DMS79 treated with DMSO at 0.1 percent for 48 hours (cell line): ENCODE measurements at regions not wholly inside any gene's neighbourhood (a gene's known extent, or its start where the extent isn't known, plus 50 kb on each side); places are given as distances from the start of the nearest gene placed in this dataset.

Source experiments
- DNase-seq: peaks from one replicate; lab custom pipeline; 2025; lab: John Stamatoyannopoulos, UW

DNA sequence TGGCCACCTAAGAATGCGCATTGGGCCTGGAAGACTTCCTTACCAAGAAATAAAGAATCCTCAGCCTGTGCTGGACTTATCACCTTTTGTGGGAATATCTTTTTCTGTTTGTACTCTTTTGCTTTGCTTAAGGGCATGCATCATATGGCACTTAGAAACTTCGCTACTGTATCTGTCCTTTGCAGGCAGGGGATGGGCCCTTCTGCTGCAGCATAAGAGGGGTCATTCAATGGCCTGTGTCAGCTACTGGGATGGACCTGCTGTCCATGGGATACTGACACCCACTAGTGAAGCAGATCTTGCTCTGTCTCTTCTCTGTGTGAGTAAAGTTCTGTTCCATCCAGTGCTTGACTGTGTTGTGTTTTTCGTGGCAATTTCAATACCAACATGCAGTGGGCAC is 239.0 kb upstream of the JUN start:
- DNase-seq = no peak

DNA sequence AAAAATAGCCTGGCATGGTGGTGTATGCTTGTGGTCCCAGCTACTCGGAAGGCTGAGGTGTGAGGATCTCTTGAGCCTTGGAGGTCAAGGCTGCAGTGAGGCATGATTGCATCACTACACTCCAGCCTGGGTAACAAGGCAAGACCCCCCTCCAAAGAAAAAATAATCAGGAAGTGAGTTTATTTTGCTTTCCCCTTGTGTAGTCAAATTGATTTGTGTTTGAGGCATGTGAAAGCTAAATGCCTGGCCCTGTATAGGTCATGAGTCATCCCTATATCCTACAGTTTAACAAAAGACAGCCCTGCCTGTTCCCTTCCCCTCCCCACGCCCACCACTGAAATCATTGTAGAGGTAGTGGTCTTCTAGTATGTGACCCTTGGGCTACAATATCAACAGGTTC is 241.4 kb upstream of the JUN start:
- DNase-seq = no peak

- DNase-seq = peak; percentile 79
These were observed 242.1 kb upstream of the JUN start for GRCh38 chr1:59025898-59026426.

DNA sequence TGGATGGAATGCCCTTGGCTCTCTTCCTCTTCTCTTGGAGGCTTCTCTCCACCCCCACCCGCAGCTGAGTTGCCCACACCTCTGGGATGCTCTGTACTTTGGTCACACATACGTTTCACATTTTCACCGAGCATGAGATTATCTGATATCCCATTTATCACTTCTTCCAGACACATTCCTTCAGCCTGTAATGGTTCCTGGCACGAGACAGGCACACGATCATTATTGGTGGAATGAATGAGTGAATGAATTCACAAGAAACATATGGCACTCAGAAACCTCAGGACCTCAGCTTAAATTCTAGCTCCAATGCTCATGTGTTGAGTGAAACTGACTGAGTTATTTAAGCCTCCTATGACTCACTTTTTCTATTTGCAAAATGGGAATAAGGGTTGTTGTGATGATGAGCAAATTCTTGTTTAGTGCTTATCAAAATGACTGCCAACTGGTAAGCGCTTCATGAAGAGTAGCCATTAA is 242.7 kb upstream of the JUN start:
- DNase-seq = no peak

- no peak for DNase-seq
These were observed 243.3 kb upstream of the JUN start for GRCh38 chr1:59027177-59027576.

- DNase-seq = no peak
These were observed 244.2 kb upstream of the JUN start for GRCh38 chr1:59028048-59028447.

DNA sequence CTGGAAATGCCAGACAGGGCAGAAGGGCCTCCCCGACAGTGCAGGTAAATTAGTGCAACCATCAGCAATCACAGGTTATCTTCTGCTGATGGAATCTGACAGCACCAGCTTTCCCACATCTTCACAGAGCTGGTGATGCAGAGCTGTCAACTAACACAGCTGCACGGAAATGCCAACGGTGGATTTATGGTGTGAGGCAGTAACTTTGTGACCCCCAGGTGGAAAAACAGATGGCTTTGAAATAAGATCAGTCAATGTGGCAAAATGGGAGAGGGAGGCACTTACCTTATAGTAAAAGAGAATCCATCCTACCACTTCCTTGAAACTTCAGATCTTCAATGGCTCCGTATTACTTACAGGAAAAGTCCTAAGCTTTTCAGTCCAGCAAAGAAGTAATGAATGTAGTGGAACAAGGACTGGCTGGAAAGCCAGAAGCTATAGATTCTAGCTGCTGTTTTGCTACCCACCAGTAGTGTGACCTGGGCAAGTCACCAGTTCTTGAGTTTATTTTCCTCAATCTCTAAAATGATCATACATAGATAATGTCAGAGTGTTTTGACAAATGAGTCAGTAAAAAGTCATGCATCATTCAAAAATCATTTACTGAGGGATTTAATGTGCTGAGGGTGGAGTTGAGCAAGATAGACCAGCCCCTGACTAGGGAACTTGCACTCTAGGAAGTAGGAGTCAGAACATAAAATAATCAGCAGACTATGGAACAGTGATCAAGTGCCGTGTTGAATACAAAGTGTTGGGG is 245.7 kb upstream of the JUN start:
- DNase-seq = no peak

GRCh38 chr1:59032228-59032627 is 248.4 kb upstream of the JUN start:
- DNase-seq = no peak

- DNase-seq = no peak
These were observed 249.9 kb upstream of the JUN start for GRCh38 chr1:59033761-59034160.

GRCh38 chr1:59034925-59035324 is 251.1 kb upstream of the JUN start:
- peak; percentile 10 for DNase-seq

- no peak for DNase-seq
These were observed 255.7 kb upstream of the JUN start for GRCh38 chr1:59039551-59039950.

- DNase-seq = no peak
These were observed 256.4 kb upstream of the FGGY start for GRCh38 chr1:59040486-59040885.

DNA sequence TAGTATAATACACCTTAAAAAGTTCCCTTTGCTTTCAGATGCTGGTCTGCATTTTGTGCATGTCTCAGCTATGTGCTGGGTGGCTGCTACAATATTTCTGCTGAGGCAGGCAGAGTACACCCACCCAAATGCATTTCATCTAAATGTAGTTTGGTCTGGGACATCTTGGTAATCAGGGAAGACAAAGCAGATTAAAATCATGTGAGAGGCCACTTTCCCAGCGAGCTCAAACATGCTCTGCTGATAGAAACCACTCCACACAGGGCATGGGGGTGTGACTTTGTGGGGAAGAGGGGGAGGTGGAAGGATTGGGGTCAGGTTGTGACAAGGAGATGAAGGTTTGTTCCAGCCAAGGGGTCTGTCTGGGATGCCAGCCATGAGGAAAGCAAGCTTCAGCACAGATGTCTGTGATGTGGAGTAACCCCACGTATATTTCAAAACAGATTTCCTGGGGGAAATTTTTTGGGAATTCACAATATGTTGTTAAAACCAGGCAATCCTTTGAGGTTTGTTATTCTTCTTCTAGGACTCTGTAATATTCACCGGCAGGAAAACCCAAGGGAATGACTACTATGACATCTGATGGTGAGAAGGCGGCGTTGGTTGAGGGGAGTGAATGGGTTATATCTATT is 255.1 kb upstream of the FGGY start:
- DNase-seq = no peak

GRCh38 chr1:59043796-59044195 is 253.1 kb upstream of the FGGY start:
- DNase-seq = no peak

DNA sequence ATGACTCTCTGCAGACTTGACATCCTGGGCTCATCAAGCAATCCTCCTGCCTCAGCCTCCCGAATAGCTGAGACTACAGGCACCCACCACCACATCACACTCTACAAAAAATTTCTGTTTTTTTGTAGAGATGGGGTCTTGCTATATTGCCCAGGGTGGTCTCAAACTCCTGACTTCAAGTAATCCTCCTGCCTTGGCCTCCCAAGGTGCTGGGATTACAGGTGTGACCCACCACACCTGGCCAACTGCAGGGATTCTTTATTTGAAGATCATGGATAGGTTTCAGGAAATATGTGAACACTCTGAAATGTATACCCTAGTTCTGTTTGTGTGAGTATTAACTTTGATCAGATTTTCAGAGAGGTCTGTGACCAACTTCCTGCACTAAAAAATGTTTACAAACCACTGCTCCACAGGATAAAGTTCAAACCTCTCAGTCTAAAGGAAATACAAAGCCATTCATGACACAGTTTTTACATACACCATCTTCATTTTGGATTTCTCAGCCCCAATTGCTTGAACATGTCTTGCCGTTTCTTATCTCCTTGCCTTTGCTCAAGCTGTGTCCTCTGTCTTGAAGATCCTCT is 252.3 kb upstream of the FGGY start:
- DNase-seq = no peak

GRCh38 chr1:59045137-59045536 is 251.8 kb upstream of the FGGY start:
- no peak for DNase-seq

DNA sequence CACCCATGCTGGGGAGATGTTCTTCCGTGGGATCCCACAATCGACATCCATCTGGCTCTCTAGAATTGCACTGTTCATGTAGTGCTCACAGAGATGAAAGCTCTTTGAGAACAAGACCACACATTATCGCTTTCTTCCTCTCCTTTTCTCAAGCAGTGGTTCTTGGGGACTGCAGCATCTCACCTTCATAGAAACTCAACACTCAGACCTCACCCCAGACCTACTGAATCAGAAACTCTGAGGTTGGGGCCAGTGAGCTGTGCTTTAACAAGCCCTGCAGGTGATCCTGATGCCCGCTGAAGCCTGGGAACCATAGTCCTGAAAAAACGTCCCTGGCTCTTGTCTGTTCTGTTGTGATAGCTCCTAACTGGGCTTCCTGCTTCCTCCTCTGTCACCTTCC is 251.3 kb upstream of the FGGY start:
- no peak for DNase-seq

DNA sequence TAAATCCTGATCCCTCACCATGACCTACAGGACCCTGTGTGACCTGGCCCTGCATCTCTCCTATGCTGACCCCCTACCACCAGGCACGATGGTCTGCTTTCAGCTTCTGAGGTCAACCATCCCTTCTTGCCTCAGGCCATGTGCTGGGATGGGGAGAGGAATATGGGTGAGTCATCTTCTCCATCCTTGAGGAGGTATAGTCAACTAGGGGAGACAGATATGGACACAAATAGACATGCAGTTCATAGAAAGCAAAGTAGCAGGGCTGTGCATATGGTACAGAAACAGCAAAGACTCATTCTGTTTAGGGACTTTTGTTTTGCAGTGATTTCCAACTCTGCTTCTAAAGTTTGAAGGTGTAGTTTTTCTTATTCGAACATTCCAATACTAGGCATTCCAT is 250.8 kb upstream of the FGGY start:
- DNase-seq = no peak

- DNase-seq = no peak
These were observed 250.2 kb upstream of the FGGY start for GRCh38 chr1:59046730-59047157.

DNA sequence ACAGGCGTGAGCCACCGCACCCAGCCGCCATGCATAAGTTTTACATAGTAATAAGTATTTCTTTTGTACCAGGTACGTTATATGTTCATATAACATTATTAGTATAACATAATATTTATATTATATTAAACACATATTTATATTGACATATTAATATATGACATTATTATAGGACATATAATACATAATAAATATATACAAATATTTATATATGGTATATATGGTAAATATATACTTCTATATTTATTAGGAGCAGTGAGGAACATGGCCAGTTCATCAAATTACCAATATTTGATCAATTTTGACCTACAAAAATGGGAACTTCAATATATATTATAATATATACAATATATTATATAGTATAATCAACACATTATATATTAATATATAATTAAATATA is 245.9 kb upstream of the FGGY start:
- DNase-seq = no peak

DNA sequence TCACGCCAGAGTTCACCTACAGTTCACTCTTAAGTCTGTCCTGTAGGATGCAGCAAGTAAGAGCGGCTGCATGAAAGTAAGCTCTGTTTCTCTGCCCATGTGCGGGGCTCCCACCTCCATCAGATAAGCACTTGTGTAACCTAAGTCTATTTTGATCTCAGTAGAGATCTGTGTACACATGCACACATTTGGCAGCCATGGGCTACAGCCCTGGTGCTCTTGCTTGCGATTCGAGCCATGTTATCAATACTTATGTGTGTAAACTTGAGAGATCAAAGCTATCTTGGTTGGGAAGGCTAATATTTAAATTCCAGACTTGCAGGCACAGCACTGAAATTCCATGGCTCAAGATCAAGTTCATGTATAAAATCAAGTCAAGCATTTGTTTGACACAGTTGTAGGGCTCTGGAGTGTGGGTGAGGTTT is 244.7 kb upstream of the FGGY start:
- no peak for DNase-seq

DNA sequence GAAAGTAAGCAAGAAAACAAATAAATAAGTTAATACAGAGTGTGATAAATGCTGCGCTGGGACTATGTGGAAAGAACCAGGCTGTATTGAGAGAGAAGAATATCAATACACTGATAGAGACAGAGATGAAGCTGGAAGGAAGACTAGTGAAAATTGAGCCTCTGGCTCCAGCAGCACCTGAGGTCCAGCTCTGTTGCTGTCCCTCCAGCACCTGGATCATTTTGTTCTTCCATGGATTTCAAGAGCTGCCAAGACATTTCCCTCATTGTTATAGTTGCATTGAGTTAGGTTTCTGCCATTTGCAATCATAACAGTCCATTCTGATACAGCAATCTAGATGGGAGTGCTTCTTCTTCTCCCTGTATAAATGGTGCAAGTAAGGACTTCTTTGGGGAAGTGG is 242.7 kb upstream of the FGGY start:
- no peak for DNase-seq
